ENCODE measurements at regions not wholly inside any gene's neighbourhood (a gene's known extent, or its start where the extent isn't known, plus 50 kb on each side); places are given as distances from the start of the nearest gene placed in this dataset.

DNA sequence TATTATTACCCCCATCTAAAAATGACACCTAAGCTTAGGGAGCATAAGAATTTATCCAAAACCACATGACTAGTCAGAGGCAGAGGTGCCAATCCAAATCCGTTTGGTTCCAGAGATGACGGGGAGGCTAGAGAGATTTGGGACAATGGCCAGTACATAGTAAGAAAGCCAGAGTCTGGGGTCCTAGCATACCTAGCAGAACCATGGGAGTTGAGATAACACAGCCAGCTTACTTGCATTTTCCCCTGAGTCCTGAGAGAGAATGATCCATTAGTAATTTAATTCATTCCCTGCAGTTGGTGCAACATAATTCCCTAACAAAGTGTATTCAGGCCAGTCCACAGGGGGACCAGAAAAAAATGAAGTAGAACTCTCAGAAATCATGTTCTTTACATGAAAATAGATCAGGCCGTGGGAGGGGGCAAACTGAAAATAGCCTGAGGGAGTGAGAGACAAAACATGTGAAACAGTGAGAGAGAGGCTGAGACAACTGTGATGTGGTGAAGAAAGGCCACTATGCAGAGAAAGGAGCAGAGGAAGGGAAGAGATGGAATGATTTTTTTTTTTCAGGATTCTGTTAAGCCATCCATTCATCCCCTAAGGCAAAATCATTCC lies 243.3 kb downstream of the BRINP2 start:
- TF ChIP-seq CTCF (IDR thresholded peaks at IDR 0.05; ENCODE audit: low read depth, low read length, missing input control) (no peak), GABPA (IDR thresholded peaks at IDR 0.05 in 1 of 2, conservative IDR thresholded peaks at IDR 0.05 in 1 of 2) (no peak), RXRA (IDR thresholded peaks at IDR 0.05) (no peak), JUND (IDR thresholded peaks at IDR 0.05) (no peak), ATF3 (IDR thresholded peaks at IDR 0.05) (no peak), TAF1 (conservative IDR thresholded peaks at IDR 0.05) (no peak), FOXA1 (IDR thresholded peaks at IDR 0.05) (no peak), NR2F2 (IDR thresholded peaks at IDR 0.05) (no peak)
- TF ChIP-seq, protein P1, sequence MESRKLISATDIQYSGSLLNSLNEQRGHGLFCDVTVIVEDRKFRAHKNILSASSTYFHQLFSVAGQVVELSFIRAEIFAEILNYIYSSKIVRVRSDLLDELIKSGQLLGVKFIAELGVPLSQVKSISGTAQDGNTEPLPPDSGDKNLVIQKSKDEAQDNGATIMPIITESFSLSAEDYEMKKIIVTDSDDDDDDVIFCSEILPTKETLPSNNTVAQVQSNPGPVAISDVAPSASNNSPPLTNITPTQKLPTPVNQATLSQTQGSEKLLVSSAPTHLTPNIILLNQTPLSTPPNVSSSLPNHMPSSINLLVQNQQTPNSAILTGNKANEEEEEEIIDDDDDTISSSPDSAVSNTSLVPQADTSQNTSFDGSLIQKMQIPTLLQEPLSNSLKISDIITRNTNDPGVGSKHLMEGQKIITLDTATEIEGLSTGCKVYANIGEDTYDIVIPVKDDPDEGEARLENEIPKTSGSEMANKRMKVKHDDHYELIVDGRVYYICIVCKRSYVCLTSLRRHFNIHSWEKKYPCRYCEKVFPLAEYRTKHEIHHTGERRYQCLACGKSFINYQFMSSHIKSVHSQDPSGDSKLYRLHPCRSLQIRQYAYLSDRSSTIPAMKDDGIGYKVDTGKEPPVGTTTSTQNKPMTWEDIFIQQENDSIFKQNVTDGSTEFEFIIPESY (IDR thresholded peaks at IDR 0.05): no peak
- TF ChIP-seq, protein P2, sequence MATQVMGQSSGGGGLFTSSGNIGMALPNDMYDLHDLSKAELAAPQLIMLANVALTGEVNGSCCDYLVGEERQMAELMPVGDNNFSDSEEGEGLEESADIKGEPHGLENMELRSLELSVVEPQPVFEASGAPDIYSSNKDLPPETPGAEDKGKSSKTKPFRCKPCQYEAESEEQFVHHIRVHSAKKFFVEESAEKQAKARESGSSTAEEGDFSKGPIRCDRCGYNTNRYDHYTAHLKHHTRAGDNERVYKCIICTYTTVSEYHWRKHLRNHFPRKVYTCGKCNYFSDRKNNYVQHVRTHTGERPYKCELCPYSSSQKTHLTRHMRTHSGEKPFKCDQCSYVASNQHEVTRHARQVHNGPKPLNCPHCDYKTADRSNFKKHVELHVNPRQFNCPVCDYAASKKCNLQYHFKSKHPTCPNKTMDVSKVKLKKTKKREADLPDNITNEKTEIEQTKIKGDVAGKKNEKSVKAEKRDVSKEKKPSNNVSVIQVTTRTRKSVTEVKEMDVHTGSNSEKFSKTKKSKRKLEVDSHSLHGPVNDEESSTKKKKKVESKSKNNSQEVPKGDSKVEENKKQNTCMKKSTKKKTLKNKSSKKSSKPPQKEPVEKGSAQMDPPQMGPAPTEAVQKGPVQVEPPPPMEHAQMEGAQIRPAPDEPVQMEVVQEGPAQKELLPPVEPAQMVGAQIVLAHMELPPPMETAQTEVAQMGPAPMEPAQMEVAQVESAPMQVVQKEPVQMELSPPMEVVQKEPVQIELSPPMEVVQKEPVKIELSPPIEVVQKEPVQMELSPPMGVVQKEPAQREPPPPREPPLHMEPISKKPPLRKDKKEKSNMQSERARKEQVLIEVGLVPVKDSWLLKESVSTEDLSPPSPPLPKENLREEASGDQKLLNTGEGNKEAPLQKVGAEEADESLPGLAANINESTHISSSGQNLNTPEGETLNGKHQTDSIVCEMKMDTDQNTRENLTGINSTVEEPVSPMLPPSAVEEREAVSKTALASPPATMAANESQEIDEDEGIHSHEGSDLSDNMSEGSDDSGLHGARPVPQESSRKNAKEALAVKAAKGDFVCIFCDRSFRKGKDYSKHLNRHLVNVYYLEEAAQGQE (IDR thresholded peaks at IDR 0.05): no peak
- TF ChIP-seq, protein P3, sequence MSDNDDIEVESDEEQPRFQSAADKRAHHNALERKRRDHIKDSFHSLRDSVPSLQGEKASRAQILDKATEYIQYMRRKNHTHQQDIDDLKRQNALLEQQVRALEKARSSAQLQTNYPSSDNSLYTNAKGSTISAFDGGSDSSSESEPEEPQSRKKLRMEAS (IDR thresholded peaks at IDR 0.05): no peak
